SIG-M5 treated with dmso at 0.1 percent for 504 hours (cell line): ENCODE measurements at regions not wholly inside any gene's neighbourhood (a gene's known extent, or its start where the extent isn't known, plus 50 kb on each side); places are given as distances from the start of the nearest gene placed in this dataset.

Experiments
- DNase-seq: peaks from one replicate; lab custom pipeline; 2025; ENCODE audit not compliant: unreplicated experiment; lab: John Stamatoyannopoulos, UW

DNA sequence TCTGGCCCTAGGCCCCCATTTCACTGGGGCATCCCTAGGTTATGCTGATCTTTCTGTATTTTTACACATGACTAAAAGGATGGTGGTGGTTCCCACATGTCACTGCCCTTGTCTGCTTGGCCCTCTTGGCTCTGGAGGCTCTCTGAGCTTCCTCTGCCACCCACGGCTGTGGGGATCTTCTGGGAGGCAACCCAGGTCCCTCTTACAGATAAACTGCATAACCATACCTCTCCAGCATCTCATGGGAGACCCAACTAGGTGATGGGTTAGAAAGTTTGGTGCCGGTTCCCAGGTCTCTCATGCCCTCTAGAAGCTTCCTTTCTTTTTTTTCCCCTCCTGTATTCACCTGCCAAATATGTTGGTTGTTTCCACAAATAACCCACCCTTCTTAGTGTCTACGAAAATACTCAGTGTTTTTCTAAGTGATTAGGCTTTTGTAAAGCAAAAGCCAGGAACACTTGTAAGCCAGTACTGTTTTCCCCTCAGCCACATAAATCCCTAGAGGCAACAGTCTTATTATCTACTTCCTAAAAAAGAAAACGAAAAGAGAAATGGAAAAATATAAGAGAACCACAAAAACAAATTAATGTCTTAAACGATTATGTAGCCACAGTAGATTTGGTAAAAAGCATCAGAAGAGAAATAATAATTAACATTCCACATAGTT is 71.7 kb upstream of the SMLR1 start:
- no peak for DNase-seq

DNA sequence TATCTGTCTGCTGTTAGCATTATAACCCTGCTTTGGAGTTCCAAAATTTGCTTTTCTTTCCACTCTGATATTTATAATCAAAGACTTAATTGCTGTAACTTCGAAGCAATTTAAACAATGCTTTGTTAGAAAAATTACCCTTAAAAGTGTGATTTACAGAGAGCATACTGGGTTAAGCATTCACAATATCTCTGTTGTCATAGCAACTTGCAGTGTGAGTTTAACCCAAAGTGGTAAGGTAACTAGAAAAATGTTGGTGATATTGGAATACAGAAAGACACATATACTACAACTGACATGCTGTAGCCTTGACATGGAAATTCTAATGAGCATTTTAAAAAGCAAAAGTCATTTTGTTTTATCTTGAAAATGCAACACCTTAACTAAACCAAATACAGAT is 70.4 kb upstream of the SMLR1 start:
- DNase-seq = no peak

DNA sequence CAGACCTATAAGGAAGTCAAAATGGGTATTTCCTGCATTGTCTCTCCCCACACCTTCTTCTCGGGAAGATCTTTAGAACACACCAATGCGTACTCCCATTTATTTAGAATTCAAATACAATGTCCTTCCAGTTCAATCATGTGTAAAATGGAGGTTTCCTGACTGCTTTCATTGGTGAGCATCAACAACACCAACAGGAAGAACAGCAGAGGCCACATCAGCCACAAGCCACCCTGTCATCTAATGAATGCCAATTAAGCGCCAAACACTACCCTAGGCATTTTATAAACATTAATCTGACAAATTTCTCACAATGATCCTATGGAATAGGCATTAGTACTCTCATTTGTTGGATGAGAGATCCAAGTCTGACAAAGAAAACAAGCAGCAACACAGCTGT is 68.4 kb upstream of the SMLR1 start:
- DNase-seq = no peak

DNA sequence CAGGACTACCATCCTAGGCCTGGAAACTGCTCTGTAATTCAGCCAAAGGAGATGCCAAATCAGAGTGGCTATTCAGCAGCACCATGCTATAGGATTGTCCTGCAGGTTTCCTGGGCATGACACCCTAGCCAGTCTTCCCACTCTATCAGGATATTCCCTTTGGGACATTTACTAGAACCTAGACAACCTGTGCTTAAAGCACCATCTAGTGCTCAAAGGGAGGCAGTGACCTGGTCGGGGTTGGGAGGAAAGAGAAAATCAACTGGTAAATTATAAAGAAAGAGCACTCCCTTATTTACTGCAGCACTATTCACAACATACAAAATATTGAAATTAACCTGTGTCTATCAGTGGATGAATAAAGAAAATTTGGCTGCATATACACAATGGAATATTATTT is 67.2 kb upstream of the SMLR1 start:
- DNase-seq = no peak

DNA sequence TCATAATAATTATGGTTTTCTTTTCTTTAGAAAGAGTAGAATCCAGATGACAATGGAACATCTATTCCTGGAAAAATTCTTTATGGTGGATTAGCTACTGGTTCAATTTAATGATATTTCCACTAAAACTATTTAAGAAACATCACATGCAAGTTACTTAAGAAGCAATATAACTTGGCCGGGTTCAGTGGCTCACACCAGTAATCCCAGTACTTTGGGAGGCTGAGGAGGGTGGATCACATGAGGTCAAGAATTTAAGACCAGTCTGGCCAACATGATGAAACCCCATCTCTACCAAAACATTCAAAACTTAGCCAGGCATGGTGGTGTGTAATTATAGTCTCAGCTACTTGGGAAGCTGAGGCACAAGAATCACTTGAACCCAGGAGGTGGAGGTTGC is 65.9 kb upstream of the SMLR1 start:
- DNase-seq = no peak

DNA sequence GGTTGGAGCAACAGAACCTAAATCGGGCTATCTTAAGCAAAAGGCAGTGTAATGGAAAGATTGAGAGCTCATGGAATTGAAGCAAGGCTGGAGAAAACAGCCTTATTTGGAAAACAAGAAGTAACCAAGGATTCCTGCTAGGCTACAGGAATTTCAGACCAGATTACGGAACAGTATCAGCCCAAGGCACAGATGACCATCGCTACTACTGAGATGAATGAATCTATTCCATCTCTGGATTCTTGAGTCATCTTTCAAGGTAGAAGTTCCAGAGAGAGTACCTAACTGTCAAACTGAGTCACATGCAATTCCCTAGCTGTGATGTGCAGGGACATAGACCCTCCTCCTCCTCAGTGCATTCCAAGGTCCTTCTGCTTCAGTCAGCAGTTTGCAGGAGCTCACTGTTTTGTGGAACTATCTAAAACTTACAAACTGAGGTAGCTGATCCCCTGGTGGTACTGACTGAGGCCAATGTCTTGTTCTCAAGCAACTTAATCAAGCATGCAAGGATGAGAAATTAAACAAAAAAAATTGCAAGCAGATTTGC is 62.0 kb upstream of the SMLR1 start:
- DNase-seq = no peak

DNA sequence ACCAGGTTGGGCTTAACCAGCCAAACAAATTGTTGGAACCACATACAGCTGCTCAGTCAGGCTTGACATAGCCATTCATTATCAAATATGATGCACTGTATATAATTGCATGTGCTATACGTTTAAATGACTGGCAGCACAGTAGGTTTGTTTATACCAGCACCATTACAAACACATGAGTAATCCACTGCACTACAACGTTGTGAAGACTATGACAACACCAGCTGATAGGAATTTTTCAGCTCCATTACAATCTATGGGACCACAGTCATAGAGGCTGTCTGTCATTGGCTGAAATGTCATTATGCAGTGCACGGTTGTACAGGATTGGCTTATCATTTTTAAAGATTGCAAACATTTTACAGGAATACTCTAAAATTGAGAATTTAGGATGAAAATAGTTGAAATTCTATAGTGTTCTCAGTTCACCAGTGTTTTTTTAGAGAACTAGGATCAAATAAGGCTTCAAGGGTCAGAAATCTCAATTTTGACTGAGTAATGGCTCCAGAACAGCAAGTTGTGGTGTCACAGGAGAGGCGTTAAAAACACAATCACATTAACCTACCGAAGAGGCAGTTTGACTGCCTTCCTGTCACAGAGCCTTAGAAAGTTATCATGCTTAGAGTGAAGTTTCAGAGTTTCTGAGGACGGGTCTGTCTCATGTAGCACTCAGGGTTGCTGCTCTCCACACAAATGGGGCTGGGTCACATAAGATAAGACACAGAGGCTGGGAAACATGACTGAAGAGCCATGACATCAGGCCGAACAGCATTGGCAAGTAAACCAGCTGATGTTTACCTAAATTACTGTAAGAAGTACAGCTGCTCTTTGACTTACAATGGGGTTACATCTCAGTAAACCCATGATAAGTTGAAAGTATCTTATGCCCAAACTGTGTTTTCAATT is 60.7 kb upstream of the SMLR1 start:
- no peak for DNase-seq

DNA sequence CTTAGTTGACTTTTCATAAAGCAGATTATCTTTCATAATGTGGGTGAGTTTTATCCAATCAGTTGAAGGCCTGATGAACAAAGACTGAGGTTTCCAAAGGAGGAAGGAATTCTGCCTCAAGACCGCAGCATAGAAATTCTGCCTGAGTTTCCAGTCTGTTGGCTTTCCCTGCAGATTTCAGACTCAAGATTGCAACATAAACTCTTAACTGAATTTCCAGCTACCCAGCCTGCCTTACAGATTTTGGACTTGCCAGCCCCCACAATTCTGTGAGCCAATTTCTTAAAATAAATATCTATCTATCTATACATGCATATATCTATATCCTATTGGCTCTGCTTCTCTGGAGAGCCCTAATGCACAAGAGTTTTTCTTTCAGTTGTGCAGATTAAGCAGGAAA is 57.3 kb upstream of the SMLR1 start:
- no peak for DNase-seq

DNA sequence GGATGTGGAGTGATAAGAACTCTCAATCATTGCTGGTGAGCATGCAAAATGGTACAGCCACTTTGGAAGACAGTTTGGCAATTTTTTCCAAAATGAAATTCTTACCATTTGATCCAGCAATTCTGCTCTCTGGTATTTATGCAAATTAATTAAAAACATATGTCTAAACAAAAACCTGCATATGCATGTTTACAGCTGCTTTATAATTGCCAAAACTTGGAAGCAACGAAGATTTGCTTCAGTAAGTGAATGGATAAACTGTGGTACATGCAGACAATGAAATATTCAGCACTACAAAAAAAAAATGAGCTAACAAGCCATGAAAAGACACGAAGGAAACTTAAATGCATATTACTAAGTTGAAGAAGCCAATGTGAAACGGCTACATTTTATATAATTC is 55.5 kb upstream of the SMLR1 start:
- DNase-seq = no peak

DNA sequence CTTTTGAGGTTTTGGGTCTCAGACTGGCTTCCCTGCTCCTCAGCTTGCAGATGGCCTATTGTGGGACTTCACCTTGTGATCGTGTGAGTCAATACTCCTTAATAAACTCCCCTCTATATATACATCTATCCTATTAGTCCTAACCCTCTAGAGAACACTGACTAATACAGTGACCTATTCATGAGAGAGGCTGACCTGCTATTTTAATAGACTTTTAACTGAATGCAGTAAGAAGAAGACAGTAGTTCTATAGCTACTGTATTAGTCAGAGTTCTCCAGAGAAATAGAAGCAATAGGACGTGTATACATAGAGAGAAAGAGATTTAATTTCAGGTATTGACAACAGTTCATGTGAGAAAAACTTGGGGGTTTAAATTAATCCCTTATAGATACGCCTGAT is 53.3 kb upstream of the SMLR1 start:
- DNase-seq = no peak

DNA sequence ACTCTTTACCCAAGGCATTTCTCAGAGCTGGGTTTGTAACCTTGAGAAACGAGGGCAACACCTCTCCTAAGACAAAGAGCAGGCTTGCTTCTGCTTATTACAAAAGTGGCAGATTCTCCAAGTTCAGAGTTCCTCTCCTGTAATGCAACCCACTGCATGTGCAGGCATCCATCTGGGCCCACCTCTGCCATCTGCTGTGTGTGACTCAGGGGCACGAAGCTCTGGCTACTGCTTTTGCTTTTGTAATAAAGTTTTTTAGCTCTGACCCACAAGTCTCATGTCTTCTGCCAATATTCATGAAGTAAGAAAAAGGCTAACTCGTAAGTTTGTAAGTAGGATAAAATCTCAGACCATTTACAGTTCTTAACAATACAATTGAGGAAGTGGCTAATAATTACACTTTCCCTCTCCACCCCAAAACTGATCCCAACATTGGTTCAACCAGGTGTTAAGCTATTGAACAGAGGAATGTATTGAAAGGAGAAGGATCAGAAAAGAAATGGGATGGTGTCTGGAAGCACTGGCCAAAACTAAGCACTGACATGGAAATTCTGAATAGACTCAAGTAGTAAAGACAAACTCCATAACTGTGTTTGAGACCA is 51.7 kb upstream of the SMLR1 start:
- DNase-seq = no peak

DNA sequence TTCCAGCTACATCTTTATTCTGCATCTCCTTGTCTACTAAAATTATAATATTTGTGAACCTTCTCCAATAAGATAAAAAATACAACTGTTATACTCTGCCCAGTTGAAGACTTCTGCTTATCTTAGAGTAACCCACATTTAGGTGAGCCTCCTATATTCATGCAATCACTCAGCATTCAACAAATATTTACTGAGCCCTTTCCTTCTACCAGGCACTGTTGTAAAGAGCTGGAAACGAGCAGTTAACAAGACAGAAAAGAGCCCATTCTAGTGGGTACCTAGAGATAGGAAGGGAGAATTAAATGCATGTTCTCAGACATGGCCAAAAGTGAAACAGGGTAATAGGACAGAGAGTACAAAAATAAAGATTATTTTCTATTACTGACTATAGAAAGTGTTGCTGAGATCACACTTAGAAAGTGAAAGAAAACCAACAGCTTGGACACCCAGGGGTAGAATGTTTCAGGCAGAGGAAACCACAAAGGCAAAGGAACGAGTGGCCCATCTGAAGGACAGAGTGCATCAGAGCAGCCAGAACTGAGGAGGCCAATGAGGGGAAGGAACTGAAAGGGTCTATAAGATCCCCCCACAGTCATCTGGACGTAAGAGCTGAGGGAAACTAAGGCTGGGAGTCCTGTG is 50.8 kb upstream of the SMLR1 start:
- DNase-seq = no peak
